ENCODE measurements at regions not wholly inside any gene's neighbourhood (a gene's known extent, or its start where the extent isn't known, plus 50 kb on each side); places are given as distances from the start of the nearest gene placed in this dataset.
"Not testable (repeated sequence)": the region's sequence is repeated elsewhere in the genome, so short reads cannot be mapped to it uniquely, and the experiment has no call there.

DNA sequence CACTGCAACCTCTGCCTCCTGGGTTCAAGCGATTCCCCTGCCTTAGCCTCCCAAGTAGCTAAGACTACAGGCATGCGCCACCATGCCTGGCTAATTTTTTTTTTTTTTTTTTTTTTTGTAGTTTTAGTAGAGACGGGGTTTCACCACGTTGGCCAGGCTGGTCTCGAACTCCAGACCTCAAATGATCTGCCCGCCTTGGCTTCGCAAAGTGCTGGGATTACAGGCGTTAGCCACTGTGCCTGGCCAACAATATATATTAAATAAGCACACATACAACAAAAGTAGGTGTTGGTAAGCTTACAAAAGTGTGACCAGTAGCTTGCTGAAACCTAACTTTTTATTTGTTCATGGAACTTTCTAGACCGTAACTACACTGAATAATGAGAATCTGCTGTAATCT lies 117.1 kb upstream of the SERF1B start:
- CTCF ChIA-PET; POLR2A ChIA-PET; H3K9me3 Mint-ChIP-seq; H3K27me3 Mint-ChIP-seq; H3K4me1 Mint-ChIP-seq; H3K36me3 Mint-ChIP-seq (ENCODE audit: low read depth); H3K27ac Mint-ChIP-seq; H3K4me3 Mint-ChIP-seq: not testable (repeated sequence)
- peak; percentile 14 for DNase-seq

DNA sequence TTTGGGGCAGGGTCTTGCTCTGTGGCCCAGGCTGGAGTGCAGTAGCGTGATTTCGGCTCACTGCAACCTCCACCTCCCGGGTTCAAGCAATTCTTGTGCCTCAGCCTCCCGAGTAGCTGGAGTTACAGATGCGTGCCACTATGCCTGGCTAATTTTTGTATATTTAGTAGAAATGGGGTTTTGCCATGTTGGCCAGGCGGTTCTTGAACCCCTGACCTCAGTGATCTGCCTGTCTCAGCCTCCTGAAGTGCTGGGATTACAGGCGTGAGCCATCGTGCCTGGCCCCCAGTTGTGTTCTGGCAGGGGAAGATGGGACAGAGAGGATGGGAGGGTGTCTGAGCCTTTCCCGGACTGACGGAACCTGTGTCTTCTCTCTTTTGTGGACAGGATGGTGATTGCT lies 111.3 kb upstream of the SERF1B start:
- not testable (repeated sequence) for H3K27ac Mint-ChIP-seq

More for the DNA sequence above, 111.3 kb upstream of the SERF1B start:
- H3K36me3 Mint-ChIP-seq (ENCODE audit: low read depth); H3K27me3 Mint-ChIP-seq; H3K4me3 Mint-ChIP-seq; H3K9me3 Mint-ChIP-seq; POLR2A ChIA-PET; H3K4me1 Mint-ChIP-seq; CTCF ChIA-PET: not testable (repeated sequence)
- DNase-seq, result peak; percentile 12

Data from activated CD4-positive, alpha-beta memory T cell treated with anti-CD3 and anti-CD28 coated beads, Interleukin-2, amount 10 ng/mL, durations not matched to agents 7 days and 5 days (primary cell).